GM12873 (cell line): ENCODE measurements at regions not wholly inside any gene's neighbourhood (a gene's known extent, or its start where the extent isn't known, plus 50 kb on each side); places are given as distances from the start of the nearest gene placed in this dataset.

Source experiments
- TF ChIP-seq, protein P1 (sequence below): IDR thresholded peaks from 2 replicates; pipeline ENCODE4 v1.5.1; 2012; ENCODE audit warnings: low read depth, mild to moderate bottlenecking, moderate library complexity, low read length, control low read depth; ENCODE audit not compliant: insufficient read depth; ENCODE audit errors: missing control alignments

DNA sequence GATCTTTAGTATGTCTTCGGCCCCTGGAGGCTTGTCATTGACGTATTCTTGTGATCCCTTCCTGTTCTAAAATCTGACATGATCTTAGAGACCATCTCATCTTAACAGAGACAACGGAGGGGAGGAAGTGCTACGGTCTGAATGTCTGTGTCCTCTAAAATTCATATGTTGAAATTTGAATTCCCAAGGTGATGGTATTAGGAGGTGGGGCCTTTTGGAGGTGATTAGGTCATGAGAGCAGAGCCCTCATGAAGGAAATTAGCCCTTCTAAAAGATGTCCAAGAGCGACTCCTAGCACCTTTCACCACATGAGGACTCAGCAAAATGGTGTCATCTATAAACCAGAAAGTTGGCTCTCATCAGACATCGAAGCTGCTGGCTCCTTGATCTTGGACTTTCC, 233.2 kb upstream of the CMC1 start:
- TF ChIP-seq, protein P1, sequence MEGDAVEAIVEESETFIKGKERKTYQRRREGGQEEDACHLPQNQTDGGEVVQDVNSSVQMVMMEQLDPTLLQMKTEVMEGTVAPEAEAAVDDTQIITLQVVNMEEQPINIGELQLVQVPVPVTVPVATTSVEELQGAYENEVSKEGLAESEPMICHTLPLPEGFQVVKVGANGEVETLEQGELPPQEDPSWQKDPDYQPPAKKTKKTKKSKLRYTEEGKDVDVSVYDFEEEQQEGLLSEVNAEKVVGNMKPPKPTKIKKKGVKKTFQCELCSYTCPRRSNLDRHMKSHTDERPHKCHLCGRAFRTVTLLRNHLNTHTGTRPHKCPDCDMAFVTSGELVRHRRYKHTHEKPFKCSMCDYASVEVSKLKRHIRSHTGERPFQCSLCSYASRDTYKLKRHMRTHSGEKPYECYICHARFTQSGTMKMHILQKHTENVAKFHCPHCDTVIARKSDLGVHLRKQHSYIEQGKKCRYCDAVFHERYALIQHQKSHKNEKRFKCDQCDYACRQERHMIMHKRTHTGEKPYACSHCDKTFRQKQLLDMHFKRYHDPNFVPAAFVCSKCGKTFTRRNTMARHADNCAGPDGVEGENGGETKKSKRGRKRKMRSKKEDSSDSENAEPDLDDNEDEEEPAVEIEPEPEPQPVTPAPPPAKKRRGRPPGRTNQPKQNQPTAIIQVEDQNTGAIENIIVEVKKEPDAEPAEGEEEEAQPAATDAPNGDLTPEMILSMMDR, result no peak

DNA sequence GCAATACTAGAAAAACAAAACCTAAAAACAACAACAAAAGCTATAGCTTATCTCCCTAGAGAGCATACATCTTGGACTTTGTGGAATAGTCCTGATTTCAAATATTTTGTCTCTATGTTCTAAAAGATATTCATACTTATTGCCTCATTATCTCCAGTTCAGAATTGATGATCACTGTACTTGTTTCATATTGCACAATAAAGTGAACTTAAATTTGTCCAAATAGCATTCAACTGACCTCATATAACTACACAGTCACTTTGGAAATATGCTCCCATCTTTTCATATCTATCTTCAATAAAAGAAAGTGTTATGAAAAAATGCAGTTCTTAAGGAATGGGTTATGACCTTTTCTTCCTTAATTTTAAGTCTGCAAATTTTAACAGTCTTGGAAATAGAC, 228.6 kb upstream of the CMC1 start:
- TF ChIP-seq, protein P1, result no peak

DNA sequence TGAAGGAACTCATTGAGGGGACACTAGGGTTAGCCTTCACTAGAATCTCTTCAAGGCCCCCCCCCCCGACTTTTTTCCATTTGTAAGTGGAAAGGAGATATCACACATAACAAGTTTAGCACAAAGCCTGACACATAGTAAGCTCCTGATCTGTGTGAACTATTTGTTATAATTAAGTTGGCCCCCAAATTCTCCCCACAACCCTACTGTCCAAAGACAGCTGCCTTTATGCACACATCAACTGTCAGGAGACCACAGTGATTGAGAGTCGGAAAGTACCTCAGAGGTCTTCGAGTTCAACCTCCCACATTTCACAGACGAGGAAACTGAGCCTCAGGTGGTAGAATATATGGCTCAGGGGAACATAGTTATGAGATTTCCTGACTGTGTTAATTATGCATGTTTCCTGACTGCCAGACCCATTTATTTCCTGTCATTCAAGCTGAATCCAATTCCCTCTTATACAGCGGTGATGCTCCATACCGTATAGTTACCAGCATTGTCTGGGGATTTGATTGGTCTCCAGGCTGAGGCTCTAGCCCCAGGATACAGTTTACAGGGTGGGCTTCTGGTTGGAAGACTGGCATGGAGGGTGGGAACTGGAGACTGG, 227.4 kb upstream of the CMC1 start:
- TF ChIP-seq, protein P1, result no peak

DNA sequence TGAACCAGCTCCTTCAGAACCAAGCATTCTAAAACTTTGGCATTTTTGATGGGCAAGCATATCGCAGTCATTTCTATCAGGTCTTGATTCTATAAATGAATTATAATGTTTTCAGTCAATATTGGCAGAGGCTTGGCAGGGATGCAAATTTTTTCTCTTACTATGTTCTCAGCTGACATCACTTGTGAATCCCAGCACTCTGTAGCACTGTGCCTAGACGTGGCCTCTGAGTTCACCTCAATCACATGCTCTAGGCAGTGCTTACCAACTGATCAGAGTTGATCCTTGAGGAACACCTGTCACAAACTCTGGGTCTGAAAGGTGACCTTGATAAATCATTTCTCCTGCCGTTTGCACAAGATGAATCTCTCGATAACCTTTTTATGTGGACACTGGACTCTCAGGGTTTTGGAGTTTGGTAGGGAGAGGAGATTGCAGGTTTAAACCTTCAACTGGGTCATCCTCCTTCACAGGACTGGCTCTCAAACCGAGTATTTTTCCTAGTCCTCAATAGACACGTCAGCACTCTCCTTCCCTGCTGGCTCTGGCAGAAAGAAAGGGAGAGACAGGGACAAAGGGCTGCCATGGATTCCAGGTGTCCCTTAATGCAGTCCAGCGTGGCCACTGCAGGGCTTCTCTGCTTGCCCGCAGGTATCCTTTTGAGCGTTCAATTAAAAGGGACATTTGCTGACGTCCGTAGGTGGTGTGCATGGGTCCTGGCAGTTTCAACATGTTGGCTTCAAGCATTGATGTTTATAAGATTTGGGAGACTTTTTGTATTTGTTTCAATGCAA, 222.3 kb upstream of the CMC1 start:
- TF ChIP-seq, protein P1, result no peak

DNA sequence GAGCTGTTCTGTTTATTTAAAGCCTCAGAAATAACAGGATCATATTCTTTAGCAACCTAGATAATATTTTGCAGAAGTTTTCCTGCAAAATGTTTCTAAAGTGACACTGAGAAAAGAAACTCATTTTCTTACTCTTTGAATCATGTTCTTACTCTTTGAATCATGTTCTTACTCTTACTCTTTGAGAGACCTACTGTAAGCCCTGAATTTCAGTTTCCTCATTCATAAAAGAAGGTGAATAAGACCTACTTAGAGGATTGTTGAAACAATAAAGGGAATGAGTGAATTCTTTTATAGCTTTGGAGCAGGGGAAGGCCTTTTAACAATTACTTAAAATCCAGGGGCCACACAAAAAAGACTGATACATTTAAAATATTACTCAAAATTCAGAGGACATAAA, 221.7 kb upstream of the CMC1 start:
- TF ChIP-seq, protein P1, result no peak

DNA sequence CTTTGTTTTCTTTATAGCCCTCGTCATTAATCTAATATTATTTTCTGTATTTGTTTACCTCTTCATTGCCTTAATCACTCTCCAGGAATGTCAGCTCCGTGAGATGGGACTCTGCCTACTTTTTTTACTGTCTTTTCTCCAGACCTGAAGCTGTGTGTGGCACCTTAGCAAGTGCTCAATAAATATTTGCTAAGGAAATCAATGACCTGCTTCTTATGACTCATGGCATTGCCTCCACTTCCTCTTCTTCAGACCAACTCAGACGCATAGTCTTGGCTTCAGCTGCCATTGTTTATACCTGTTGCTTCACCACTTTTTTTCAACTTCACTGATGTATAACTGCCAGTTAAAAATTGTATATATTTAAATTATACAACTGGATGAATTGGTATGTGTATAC, 218.5 kb upstream of the CMC1 start:
- TF ChIP-seq, protein P1, result no peak

DNA sequence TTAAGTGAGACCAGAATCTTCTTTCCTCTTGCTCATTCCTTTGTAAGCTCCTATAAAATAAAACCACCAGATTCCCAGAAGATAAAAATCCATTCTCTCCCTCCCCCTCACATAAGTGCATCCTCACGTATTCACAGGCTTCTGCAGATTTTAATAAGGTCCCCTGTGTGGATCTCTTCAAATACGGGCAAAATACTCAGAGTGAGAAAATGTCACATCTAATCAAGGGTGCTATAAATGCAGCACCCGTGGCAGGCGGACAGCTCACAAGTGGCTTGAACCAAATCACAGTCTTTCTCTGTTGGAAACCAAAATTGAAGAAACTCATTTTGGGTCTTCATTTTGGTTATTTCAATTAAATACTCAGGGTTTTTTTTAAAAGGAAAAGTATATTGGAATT, 212.9 kb upstream of the CMC1 start:
- TF ChIP-seq, protein P1, result no peak
